Calu3 (cell line): ENCODE measurements at regions not wholly inside any gene's neighbourhood (a gene's known extent, or its start where the extent isn't known, plus 50 kb on each side); places are given as distances from the start of the nearest gene placed in this dataset.

ENCODE experiments used
- BruUV-seq: library from RNA; stranded (reverse); fragments of 400-500 nt; replicated peaks from 2 replicates; lab custom pipeline; 2021; lab: Mats Ljungman, UMichigan
- CTCF ChIA-PET: fragments of 300-600 bp; sonication (Branson Sonifier 250); formaldehyde crosslinking; loops from one replicate; lab custom pipeline; 2022; ENCODE audit warnings: antibody characterized with exemption; lab: Charles Lee
- DNase-seq: peaks from one replicate; pipeline ENCODE4 v3.0.0; 2022
- H3K27ac Mint-ChIP-seq: one replicate; pipeline ENCODE4 v1.8.0; 2022; ENCODE audit warnings: mixed read lengths; ENCODE audit not compliant: unreplicated experiment
- H3K27me3 Mint-ChIP-seq: one replicate; pipeline ENCODE4 v1.8.0; 2022; ENCODE audit warnings: mixed read lengths; ENCODE audit not compliant: unreplicated experiment
- H3K36me3 Mint-ChIP-seq: one replicate; pipeline ENCODE4 v1.8.0; 2022; ENCODE audit warnings: mild to moderate bottlenecking, moderate library complexity, mixed read lengths; ENCODE audit not compliant: insufficient read depth, unreplicated experiment
- H3K4me1 Mint-ChIP-seq: one replicate; pipeline ENCODE4 v1.8.0; 2022; ENCODE audit warnings: mild to moderate bottlenecking, low read depth, mixed read lengths; ENCODE audit not compliant: unreplicated experiment
- H3K4me3 Mint-ChIP-seq: one replicate; pipeline ENCODE4 v1.8.0; 2022; ENCODE audit warnings: mild to moderate bottlenecking, low read depth, moderate library complexity, mixed read lengths; ENCODE audit not compliant: unreplicated experiment
- H3K9me3 Mint-ChIP-seq: one replicate; pipeline ENCODE4 v1.8.0; 2022; ENCODE audit warnings: low read depth, mixed read lengths; ENCODE audit not compliant: unreplicated experiment
- intact Hi-C: fragments of 100-400 bp; cut with micrococcal nuclease; formaldehyde crosslinking; loops from one replicate; pipeline ENCODE4 v1.10.0; 2022; ENCODE audit not compliant: unreplicated experiment
- TF ChIP-seq, protein P1 (sequence below): fragments of 200-600 bp; IDR thresholded peaks from one replicate; pipeline ENCODE4 v1.8.0; 2022; ENCODE audit warnings: antibody characterized with exemption; ENCODE audit not compliant: unreplicated experiment

- H3K27me3 Mint-ChIP-seq: no peaks in the 10 kb centered on the region
- TF ChIP-seq, protein P1, sequence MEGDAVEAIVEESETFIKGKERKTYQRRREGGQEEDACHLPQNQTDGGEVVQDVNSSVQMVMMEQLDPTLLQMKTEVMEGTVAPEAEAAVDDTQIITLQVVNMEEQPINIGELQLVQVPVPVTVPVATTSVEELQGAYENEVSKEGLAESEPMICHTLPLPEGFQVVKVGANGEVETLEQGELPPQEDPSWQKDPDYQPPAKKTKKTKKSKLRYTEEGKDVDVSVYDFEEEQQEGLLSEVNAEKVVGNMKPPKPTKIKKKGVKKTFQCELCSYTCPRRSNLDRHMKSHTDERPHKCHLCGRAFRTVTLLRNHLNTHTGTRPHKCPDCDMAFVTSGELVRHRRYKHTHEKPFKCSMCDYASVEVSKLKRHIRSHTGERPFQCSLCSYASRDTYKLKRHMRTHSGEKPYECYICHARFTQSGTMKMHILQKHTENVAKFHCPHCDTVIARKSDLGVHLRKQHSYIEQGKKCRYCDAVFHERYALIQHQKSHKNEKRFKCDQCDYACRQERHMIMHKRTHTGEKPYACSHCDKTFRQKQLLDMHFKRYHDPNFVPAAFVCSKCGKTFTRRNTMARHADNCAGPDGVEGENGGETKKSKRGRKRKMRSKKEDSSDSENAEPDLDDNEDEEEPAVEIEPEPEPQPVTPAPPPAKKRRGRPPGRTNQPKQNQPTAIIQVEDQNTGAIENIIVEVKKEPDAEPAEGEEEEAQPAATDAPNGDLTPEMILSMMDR: no peak
- no peak overlapping the region for H3K4me3 Mint-ChIP-seq
- DNase-seq: peak; percentile 38
- no peaks in the 10 kb centered on the region for H3K9me3 Mint-ChIP-seq
- CTCF ChIA-PET: interaction anchor here (0.6 kb wide), 1 partner anchor 216 kb away, joined by 3 read pairs; no protein-coding TSS in a partner anchor
- no peaks in the 10 kb centered on the region for H3K36me3 Mint-ChIP-seq
- no peak overlapping the region for H3K27ac Mint-ChIP-seq
- BruUV-seq: no TSS peak
- intact Hi-C loops: no loop called here
- peaks cover 9% of the 10 kb centered on the region for H3K4me1 Mint-ChIP-seq
These were observed 253.2 kb upstream of the RASGEF1B start for GRCh38 chr4:81724925-81725329.

DNA sequence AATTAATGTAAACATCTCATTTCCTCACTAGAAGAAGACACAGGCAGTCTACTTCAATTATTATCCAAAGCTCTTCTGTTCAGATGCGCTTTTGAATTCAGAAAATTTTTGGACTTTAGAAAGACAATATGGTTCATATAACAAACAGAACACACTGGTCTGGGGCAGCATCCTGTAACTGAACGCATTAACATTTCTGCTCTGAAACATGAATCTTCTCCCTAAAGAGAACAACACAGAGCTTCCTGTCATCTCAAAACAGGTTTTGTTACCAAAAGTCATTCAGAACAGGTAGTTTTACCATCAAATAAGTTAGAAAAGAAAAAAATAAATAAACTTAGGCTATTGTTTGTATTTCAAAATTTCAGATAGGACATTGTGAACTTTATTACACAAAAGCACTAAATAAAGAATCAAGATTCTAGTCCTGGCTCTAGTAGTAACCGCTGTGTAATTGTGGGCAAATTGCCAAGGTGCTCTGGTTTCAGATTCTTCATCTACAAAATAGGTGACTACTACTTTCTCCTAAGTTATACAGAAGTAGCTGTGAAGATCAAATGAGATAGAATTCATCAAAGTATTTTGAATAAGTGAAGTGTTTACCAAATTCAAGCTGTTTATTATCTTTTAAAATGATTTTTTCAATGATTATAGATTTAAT lies 252.3 kb upstream of the RASGEF1B start:
- no peaks in the 10 kb centered on the region for H3K27me3 Mint-ChIP-seq
- no peak overlapping the region for H3K4me3 Mint-ChIP-seq
- TF ChIP-seq, protein P1: no peak
- H3K9me3 Mint-ChIP-seq: no peaks in the 10 kb centered on the region
- intact Hi-C loops: no loop called here
- H3K36me3 Mint-ChIP-seq: no peaks in the 10 kb centered on the region
- CTCF ChIA-PET: no interaction called here
- DNase-seq: no peak
- H3K27ac Mint-ChIP-seq: no peak overlapping the region
- BruUV-seq: no TSS peak
- H3K4me1 Mint-ChIP-seq: peaks cover 9% of the 10 kb centered on the region

DNA sequence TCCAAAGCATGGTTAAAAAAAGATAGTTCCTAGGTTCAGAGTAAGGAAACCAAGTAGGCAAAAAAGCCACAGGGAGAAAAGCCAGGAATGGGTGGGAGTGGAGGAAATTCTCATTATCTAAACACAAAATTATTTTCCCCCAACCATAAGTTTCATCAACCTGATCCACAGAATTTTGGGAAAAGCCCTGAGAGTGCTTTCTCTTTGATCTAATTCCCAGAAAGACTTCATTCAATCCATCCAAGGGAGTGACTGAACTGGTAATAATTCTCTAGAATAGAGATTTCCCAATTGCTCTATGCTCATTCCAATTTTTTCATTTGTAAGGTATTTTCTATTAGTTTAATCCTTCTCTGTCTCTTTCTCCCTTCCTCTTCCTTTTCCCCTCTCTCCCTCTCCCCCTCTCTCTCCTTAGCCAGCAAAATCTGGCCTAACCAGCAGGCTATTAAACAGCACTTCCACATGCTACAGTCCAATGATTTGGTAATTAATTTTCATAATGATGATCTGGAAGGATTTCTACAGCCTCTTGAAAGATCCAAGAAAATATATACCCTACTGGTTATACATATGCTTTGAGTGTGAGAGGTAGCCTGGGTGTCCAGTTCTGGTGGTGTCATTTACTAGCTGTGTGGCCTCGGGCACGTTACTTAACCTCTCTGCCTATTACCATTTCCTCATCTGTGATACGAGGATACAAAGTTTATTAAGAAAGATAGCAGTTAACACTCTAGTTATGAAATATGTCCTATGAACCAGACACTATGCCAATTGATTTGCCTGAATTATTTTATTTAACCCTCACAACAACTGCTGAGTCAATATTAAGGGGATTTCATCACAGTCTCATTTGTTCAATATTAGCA lies 251.5 kb upstream of the RASGEF1B start:
- intact Hi-C loops: no loop called here
- Mint-ChIP-seq H3K27ac (no peak overlapping the region), H3K4me1 (peaks cover 9% of the 10 kb centered on the region), H3K27me3 (no peaks in the 10 kb centered on the region), H3K36me3 (no peaks in the 10 kb centered on the region), H3K4me3 (no peak overlapping the region), H3K9me3 (no peaks in the 10 kb centered on the region)
- TF ChIP-seq, protein P1: no peak
- BruUV-seq: no TSS peak
- DNase-seq: no peak
- CTCF ChIA-PET: no interaction called here

DNA sequence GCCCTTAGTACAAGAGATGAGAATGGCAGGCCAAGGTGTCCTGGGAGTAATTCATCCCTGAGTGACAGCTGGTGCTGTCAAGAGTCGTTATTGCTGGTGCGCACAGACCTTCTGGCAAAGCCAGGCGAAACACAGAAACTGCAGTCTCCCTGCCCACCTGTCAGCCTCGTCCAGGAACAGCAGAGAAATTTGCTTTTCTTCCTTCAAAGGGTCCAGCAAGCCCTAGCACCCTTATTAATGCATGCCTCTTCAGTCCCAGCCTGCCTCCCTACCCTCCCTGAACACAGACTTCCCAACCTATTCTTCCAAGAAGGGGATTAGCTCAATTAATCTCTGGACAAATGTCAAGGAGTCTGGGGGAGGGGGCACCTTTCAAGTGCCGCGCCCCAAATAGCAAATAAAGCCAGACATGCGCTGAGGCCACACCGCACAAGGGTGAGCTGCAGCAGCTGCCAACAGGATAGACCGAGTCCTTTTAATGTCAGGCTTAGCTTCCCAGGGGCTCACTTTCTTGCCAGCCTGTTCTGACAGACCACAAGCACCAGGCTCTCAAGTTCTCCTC lies 250.7 kb upstream of the RASGEF1B start:
- peak; percentile 6 for DNase-seq
- Mint-ChIP-seq H3K4me1 (peaks cover 9% of the 10 kb centered on the region), H3K9me3 (no peaks in the 10 kb centered on the region), H3K4me3 (no peak overlapping the region), H3K27ac (no peak overlapping the region), H3K27me3 (no peaks in the 10 kb centered on the region), H3K36me3 (no peaks in the 10 kb centered on the region)
- CTCF ChIA-PET: interaction anchor here (0.6 kb wide), 1 partner anchor 644 kb away, joined by 4 read pairs; no protein-coding TSS in a partner anchor
- TF ChIP-seq, protein P1: no peak
- intact Hi-C loops: no loop called here
- no TSS peak for BruUV-seq
